CD4-positive, alpha-beta T cell treated with Interleukin-2 at 100 ng/mL for 4 hours (primary cell): ENCODE measurements at regions not wholly inside any gene's neighbourhood (a gene's known extent, or its start where the extent isn't known, plus 50 kb on each side); places are given as distances from the start of the nearest gene placed in this dataset.
"Not testable (repeated sequence)": the region's sequence is repeated elsewhere in the genome, so short reads cannot be mapped to it uniquely, and the experiment has no call there.

Source experiments
- DNase-seq: peaks from one replicate; pipeline ENCODE4 v3.0.0-alpha.2; 2020; ENCODE audit warnings: low spot score

- no peak for DNase-seq
Measured at GRCh38 chr9:113665064-113665463, 201.5 kb downstream of the RGS3 start.

GRCh38 chr9:113665756-113666155 is 202.2 kb downstream of the RGS3 start:
- DNase-seq = no peak

- DNase-seq = no peak
Measured at GRCh38 chr9:113668061-113668460, 204.5 kb downstream of the RGS3 start.

GRCh38 chr9:113669522-113670115 is 206.1 kb downstream of the RGS3 start:
- DNase-seq = no peak

GRCh38 chr9:113673726-113674125 is 202.4 kb upstream of the ZNF618 start:
- no peak for DNase-seq

GRCh38 chr9:113674436-113674835 is 201.7 kb upstream of the ZNF618 start:
- no peak for DNase-seq

GRCh38 chr9:113675475-113675941 is 200.6 kb upstream of the ZNF618 start:
- no peak for DNase-seq

- no peak for DNase-seq
Measured at GRCh38 chr9:113677057-113677456, 199.1 kb upstream of the ZNF618 start.

GRCh38 chr9:113677569-113677968 is 198.5 kb upstream of the ZNF618 start:
- DNase-seq = no peak

- DNase-seq = no peak
Measured at GRCh38 chr9:113678119-113678858, 197.8 kb upstream of the ZNF618 start.

GRCh38 chr9:113678859-113679256 is 197.3 kb upstream of the ZNF618 start:
- DNase-seq = no peak

- DNase-seq = peak; percentile 48
Measured at GRCh38 chr9:113682297-113682771, 193.8 kb upstream of the ZNF618 start.

GRCh38 chr9:113685636-113686035 is 190.5 kb upstream of the ZNF618 start:
- not testable (repeated sequence) for DNase-seq

- no peak for DNase-seq
Measured at GRCh38 chr9:113687107-113687679, 188.9 kb upstream of the ZNF618 start.

GRCh38 chr9:113687680-113688371 is 188.3 kb upstream of the ZNF618 start:
- DNase-seq = no peak

GRCh38 chr9:113690055-113690740 is 185.9 kb upstream of the ZNF618 start:
- no peak for DNase-seq

- DNase-seq = no peak
Measured at GRCh38 chr9:113692256-113692655, 183.9 kb upstream of the ZNF618 start.

- no peak for DNase-seq
Measured at GRCh38 chr9:113694912-113695311, 181.2 kb upstream of the ZNF618 start.

- peak; percentile 5 for DNase-seq
Measured at GRCh38 chr9:113695440-113695851, 180.7 kb upstream of the ZNF618 start.

- no peak for DNase-seq
Measured at GRCh38 chr9:113695901-113696300, 180.2 kb upstream of the ZNF618 start.

- no peak for DNase-seq
Measured at GRCh38 chr9:113701774-113702755, 174.0 kb upstream of the ZNF618 start.
